GM12891 (cell line): ENCODE measurements at regions not wholly inside any gene's neighbourhood (a gene's known extent, or its start where the extent isn't known, plus 50 kb on each side); places are given as distances from the start of the nearest gene placed in this dataset.

Source experiments
- DNase-seq: peaks from one replicate; pipeline ENCODE4 v3.0.0; 2011; ENCODE audit warnings: low spot score; ENCODE audit not compliant: insufficient read length
- FAIRE-seq: peaks from 2 replicates; lab custom pipeline; 2011; peaks lifted over from hg19 to GRCh38; lab: Jason Lieb, UNC
- PAX5 ChIP-seq: IDR thresholded peaks from 2 replicates; pipeline ENCODE4 v1.6.1; 2011; ENCODE audit warnings: low read length, moderate library complexity, mild to moderate bottlenecking; ENCODE audit not compliant: insufficient read depth, severe bottlenecking
- POLR2A ChIP-seq: IDR thresholded peaks from 2 replicates; pipeline ENCODE4 v1.6.1; 2011; ENCODE audit warnings: low read depth, low read length, control low read depth
- POLR2AphosphoS5 ChIP-seq: IDR thresholded peaks from 2 replicates; pipeline ENCODE4 v1.6.1; 2011; ENCODE audit warnings: low read depth, low read length, control low read depth
- POU2F2 ChIP-seq: IDR thresholded peaks from 2 replicates; pipeline ENCODE4 v1.6.1; 2011; ENCODE audit warnings: low read depth, mild to moderate bottlenecking, control low read depth, low read length, moderate library complexity
- SPI1 ChIP-seq: IDR thresholded peaks from 2 replicates; pipeline ENCODE4 v1.6.1; 2011; ENCODE audit warnings: low read depth, low read length, control low read depth
- TAF1 ChIP-seq: IDR thresholded peaks from 2 replicates; pipeline ENCODE4 v1.6.1; 2011; ENCODE audit warnings: low read depth, low read length, control low read depth

DNA sequence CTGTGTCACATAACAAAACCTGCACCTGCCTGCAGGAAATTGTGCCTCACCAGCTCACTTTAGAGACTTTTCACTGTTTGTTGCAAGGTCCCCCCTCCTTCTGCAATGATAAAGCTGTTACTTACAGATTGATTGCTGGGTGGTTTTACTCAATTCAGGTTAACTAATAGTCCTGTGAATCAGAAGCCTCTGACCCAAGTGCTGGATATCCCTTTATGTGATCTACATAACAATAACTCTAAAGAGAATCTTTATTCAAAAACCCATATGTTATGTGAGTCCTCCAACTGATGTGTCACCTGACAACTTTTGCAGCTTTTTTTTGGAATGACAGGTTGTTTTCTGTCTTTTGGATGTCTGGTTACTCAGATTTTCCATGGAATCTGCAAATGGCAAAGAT, 2323.6 kb upstream of the TENM3 start:
- FAIRE-seq, result no peak
- TF ChIP-seq PAX5, result no peak
- no peak for TF ChIP-seq POLR2AphosphoS5
- no peak for TF ChIP-seq POLR2A
- TF ChIP-seq TAF1, result no peak
- no peak for TF ChIP-seq SPI1
- TF ChIP-seq POU2F2, result no peak
- no peak for DNase-seq

GRCh38 chr4:179927473-179927872, 2315.7 kb upstream of the TENM3 start:
- DNase-seq (no peak), FAIRE-seq (no peak)
- TF ChIP-seq PAX5 (no peak), POU2F2 (no peak), POLR2A (no peak), TAF1 (no peak), POLR2AphosphoS5 (no peak), SPI1 (no peak)

DNA sequence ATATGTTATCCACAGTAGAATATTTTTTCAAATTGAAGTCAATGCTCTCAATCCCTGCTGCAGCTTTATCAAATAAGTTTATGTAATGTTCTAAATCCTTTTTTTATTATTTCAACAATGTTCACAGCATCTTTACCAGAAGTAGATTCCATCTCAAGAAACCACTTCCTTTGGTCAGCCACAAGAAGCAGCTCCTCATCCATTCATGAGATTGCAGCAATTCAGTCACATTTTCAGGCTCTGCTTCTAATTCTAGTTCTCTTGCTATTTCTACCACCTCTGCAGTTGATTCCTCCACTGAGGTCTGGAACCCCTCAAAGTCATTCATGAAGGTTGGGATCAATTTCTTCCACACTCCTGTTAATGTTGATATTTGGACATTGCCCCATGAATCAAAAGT, 2301.3 kb upstream of the TENM3 start:
- FAIRE-seq (no peak), DNase-seq (no peak)
- no peak for TF ChIP-seq PAX5
- TF ChIP-seq POU2F2, result no peak
- TF ChIP-seq POLR2A, result no peak
- TF ChIP-seq POLR2AphosphoS5, result no peak
- TF ChIP-seq TAF1, result no peak
- TF ChIP-seq SPI1, result no peak

GRCh38 chr4:179976777-179977176, 2266.4 kb upstream of the TENM3 start:
- FAIRE-seq, result no peak
- TF ChIP-seq POLR2AphosphoS5, result no peak
- TF ChIP-seq TAF1, result no peak
- TF ChIP-seq PAX5, result no peak
- no peak for TF ChIP-seq POLR2A
- TF ChIP-seq SPI1, result no peak
- TF ChIP-seq POU2F2, result no peak
- DNase-seq, result no peak

DNA sequence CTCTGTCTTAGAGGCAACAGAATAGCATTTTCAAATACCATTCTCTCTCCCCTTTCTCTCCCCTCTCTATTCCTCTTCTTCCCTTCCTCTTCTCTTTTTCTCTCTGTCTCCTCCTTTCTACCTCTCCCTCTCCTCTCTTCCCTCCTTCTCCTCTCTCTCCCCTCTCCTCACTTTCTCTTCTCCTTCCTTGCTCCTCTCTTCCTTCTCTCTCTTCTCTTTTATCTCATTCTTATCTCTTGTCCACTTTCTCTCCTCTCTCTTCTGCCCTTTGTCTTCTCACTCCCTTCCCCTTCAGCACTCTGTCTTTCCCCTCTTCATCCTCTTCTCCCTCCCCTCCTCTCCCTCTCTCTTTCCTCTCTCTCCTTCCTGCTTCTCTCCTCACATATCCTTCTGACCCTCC, 2265.8 kb upstream of the TENM3 start:
- no peak for TF ChIP-seq PAX5
- no peak for TF ChIP-seq SPI1
- TF ChIP-seq POU2F2, result no peak
- no peak for TF ChIP-seq POLR2AphosphoS5
- TF ChIP-seq POLR2A, result no peak
- no peak for TF ChIP-seq TAF1
- DNase-seq (no peak), FAIRE-seq (no peak)

DNA sequence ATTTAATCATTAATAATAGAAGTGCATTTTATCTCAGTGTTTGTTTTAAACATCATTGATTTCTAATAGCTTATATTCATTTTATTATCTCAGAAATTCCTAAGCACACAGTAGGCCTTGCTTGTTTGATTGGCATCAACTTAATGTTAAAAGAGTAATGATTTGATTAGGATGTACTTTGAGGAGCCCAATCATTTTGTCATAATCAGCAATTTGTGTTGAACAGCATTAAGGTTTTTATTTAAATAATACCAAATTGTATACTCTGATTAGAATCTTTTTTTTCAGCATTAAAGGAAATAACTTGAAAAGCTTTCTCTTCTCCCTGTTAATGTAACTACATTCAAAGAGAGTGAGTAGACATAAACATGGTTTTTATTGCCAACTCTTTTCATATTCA, 2262.0 kb upstream of the TENM3 start:
- TF ChIP-seq POLR2AphosphoS5 (no peak), SPI1 (no peak), PAX5 (no peak), POLR2A (no peak), TAF1 (no peak), POU2F2 (no peak)
- no peak for FAIRE-seq
- DNase-seq, result no peak

DNA sequence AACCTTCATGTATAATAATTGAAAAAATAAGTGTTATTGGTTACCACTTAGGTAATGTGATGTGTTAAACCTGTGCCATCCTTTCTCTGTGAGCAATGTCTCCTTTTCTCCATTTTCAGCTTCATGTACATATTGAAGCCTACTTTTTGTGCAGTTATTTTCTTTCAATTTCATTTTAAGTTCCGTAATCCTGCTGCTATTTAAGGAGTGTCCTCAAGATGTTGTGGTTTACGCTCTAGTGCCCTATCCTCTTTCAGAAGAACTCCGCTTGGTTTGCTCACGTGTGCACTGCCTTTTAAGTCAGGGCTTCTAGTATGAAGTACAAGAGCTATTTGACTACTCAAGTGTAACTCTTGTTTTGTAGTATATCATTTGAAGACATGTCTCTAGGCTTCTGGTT, 2253.2 kb upstream of the TENM3 start:
- no peak for TF ChIP-seq POLR2A
- TF ChIP-seq PAX5, result peak; percentile 65
- TF ChIP-seq POU2F2, result no peak
- TF ChIP-seq POLR2AphosphoS5, result no peak
- no peak for TF ChIP-seq TAF1
- TF ChIP-seq SPI1, result no peak
- FAIRE-seq, result peak; percentile 64
- DNase-seq, result peak; percentile 5

DNA sequence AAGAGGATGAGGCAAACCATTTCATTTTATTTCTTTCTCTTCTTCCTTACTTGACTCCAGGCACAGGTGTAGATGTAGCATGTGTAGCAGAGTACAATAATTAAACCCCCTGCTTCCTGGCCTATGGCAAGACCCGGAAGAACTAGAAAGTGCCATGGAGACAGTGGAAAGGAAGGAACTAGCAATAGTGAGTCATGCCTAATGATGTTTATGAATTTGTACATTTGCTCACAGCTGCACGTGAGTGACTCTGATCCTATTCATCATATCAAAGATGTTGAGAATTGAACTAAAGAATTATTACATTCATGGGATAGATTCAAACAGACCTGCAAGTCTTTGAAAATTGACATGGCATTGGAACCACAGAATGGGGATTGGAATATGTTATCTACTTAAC, 2233.9 kb upstream of the TENM3 start:
- DNase-seq, result no peak
- no peak for TF ChIP-seq POU2F2
- no peak for TF ChIP-seq TAF1
- no peak for TF ChIP-seq PAX5
- TF ChIP-seq POLR2AphosphoS5, result no peak
- TF ChIP-seq POLR2A, result no peak
- TF ChIP-seq SPI1, result no peak
- FAIRE-seq, result no peak

- no peak for TF ChIP-seq TAF1
- no peak for TF ChIP-seq POLR2A
- TF ChIP-seq POLR2AphosphoS5, result no peak
- TF ChIP-seq SPI1, result no peak
- TF ChIP-seq PAX5, result no peak
- no peak for TF ChIP-seq POU2F2
- DNase-seq (no peak), FAIRE-seq (no peak)
Observed at GRCh38 chr4:180028682-180029081, 2214.5 kb upstream of the TENM3 start.

- TF ChIP-seq POLR2AphosphoS5 (no peak), POLR2A (no peak), PAX5 (no peak), TAF1 (no peak), POU2F2 (no peak), SPI1 (no peak)
- FAIRE-seq (no peak), DNase-seq (no peak)
Observed at GRCh38 chr4:180031330-180031729, 2211.9 kb upstream of the TENM3 start.
